Sigmoid colon (tissue), 4 donors: ENCODE measurements at regions not wholly inside any gene's neighbourhood (a gene's known extent, or its start where the extent isn't known, plus 50 kb on each side); places are given as distances from the start of the nearest gene placed in this dataset.
A peak's percentile ranks its signal among the peaks of the same experiment; 100 is the strongest.

Experiments used
- CTCF ChIP-seq, 4 experiments: fragments of 450-650 bp in 3 of 4; fragments of 200-600 bp in 1 of 4; IDR thresholded peaks; one replicate each; pipeline ENCODE4 v1.5.1; 2016 to 2019; ENCODE audit warnings: antibody characterized with exemption in 4 of 4, mild to moderate bottlenecking in 3 of 4, moderate library complexity in 2 of 4
- EP300 ChIP-seq, 4 donors: sonication (generic); formaldehyde crosslinking; IDR thresholded peaks; one replicate each; pipeline ENCODE4 v1.6.1; 2017; ENCODE audit warnings: antibody characterized with exemption in 4 of 4
- POLR2A ChIP-seq, 2 donors: fragments of 450-650 bp; IDR thresholded peaks; one replicate each; pipeline ENCODE4 v1.6.1; 2016; ENCODE audit warnings: antibody characterized with exemption in 2 of 2, mild to moderate bottlenecking in 2 of 2, moderate library complexity in 2 of 2
- POLR2AphosphoS5 ChIP-seq, 4 donors: sonication (generic); formaldehyde crosslinking; IDR thresholded peaks; one replicate each; pipeline ENCODE4 v1.6.1; 2017; ENCODE audit warnings: antibody characterized with exemption in 4 of 4

- TF ChIP-seq POLR2AphosphoS5 (IDR thresholded peaks at IDR 0.05) (peak; percentile 88 to 99 (median 90)), CTCF (IDR thresholded peaks at IDR 0.05) (peak in 3 of 4 experiments; percentile 7 to 42 (median 29)), EP300 (IDR thresholded peaks at IDR 0.05) (peak; percentile 100), POLR2A (IDR thresholded peaks at IDR 0.05) (no peak)
Observed at GRCh38 chr3:65170390-65171042, 482.7 kb upstream of the ADAMTS9 start.
